ENCODE measurements at regions not wholly inside any gene's neighbourhood (a gene's known extent, or its start where the extent isn't known, plus 50 kb on each side); places are given as distances from the start of the nearest gene placed in this dataset.

DNA sequence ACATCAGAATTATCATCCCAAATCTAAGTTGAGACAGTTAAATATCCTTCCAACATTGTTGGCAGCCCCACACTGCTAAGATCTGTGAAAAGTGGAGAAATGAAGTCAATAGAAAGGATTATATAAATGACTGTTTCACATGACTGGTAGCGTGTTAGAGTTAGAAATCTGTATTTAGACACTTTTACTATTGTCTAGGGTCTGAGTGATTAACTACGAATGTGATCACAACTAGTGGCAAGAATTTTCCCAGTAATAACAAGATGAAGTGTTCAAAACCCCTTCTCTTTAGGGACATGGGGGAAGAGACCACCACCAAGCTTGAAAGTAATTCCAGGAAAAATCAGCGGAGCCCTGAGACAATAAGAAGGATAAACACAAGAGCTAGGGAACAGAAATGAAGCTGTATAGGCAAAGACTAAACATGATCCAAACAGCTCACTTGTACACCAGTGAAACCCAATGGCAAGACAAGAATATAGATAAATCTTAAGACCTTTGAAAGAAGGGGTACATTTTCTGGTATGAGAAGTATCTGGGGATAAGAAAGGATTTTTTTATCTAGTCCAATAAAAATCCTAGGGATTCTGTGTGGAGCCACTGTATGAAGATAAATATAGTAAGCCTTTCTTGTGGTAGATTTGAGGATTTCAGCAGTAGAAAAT lies 646.6 kb upstream of the USP24 start:
- TF ChIP-seq NR1H2 (CRISPR knock-in tag; IDR thresholded peaks at IDR 0.05; ENCODE audit: borderline replicate concordance, low read depth) (no peak), ARHGAP35 (CRISPR knock-in tag; IDR thresholded peaks at IDR 0.05; ENCODE audit: borderline replicate concordance) (no peak), ZNF333 (CRISPR knock-in tag; IDR thresholded peaks at IDR 0.05; ENCODE audit: borderline replicate concordance) (no peak), TCF7 (IDR thresholded peaks at IDR 0.05; ENCODE audit: low read depth) (no peak), SOX5 (CRISPR knock-in tag; IDR thresholded peaks at IDR 0.05; ENCODE audit: borderline replicate concordance) (no peak), ZNF557 (CRISPR knock-in tag; IDR thresholded peaks at IDR 0.05) (no peak), CAMTA2 (CRISPR knock-in tag; IDR thresholded peaks at IDR 0.05; ENCODE audit: borderline replicate concordance) (no peak), ZSCAN12 (CRISPR knock-in tag; IDR thresholded peaks at IDR 0.05) (no peak), SKI (IDR thresholded peaks at IDR 0.05; ENCODE audit: partially characterized antibody) (no peak), CEBPB (IDR thresholded peaks at IDR 0.05; ENCODE audit: borderline replicate concordance, low read depth, low read length) (no peak)
